GM23248 (cell line): ENCODE measurements at regions not wholly inside any gene's neighbourhood (a gene's known extent, or its start where the extent isn't known, plus 50 kb on each side); places are given as distances from the start of the nearest gene placed in this dataset.

Source experiments
- EZH2 ChIP-seq: fragments of 200-600 bp; sonication (generic); IDR thresholded peaks from 2 replicates; pipeline ENCODE4 v1.6.1; 2018; ENCODE audit warnings: antibody characterized with exemption, mild to moderate bottlenecking; ENCODE audit not compliant: insufficient read depth, poor library complexity, severe bottlenecking
- EZH2phosphoT487 ChIP-seq: fragments of 200-600 bp; sonication (generic); IDR thresholded peaks from 2 replicates; pipeline ENCODE4 v1.6.1; 2018; ENCODE audit warnings: antibody characterized with exemption, moderate library complexity, mild to moderate bottlenecking, low read depth; ENCODE audit not compliant: insufficient read depth

DNA sequence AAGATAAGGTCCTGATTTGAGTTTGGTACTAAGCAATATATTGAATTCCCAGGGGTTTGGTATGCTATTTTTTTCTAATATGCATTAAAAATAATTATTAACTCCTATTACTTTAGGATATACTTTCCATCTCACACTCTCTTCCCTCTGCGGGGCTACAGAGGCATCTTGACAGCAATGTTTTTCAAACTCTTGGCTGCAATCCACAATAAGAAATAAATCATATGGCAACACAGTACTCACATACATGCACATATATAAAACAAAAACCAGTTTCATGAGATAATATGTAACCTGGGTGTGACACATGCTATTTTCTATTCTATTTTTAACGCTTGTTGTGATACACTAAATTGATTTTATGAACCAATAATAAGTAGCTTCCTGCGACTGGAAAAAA is 189.5 kb downstream of the UNC5CL start:
- TF ChIP-seq EZH2 (no peak), EZH2phosphoT487 (no peak)
